Heart left ventricle (tissue), 16 donors: ENCODE measurements at regions not wholly inside any gene's neighbourhood (a gene's known extent, or its start where the extent isn't known, plus 50 kb on each side); places are given as distances from the start of the nearest gene placed in this dataset.

Source experiments
- ATAC-seq, 4 donors: fragments of 200-7000 bp; cut with Tn5 transposase; one replicate each; pipeline ENCODE4 v1.9.1; 2020 to 2022; ENCODE audit warnings: moderate library complexity in 4 of 4, mild to moderate bottlenecking in 3 of 4, moderate number of reproducible peaks in 1 of 4
- DNase-seq, 5 donors: peaks; one replicate each; pipeline ENCODE4 v3.0.0-alpha.2; 2020
- H3K27ac ChIP-seq, 12 donors: fragments of 200-600 bp; sonication (generic) in 4 of 12; one replicate each; pipeline versions ENCODE4 v1.5.0 to v1.8.0; 2016 to 2022; ENCODE audit warnings: mild to moderate bottlenecking in 2 of 12
- H3K27me3 ChIP-seq, 9 donors: fragments of 200-600 bp; sonication (generic) in 2 of 9; one replicate each; pipeline versions ENCODE4 v1.5.1 to v1.8.0; 2016 to 2022; ENCODE audit warnings: mild to moderate bottlenecking in 3 of 9
- H3K36me3 ChIP-seq, 9 donors: fragments of 200-600 bp; sonication (generic) in 2 of 9; one replicate each; pipeline versions ENCODE4 v1.5.0 to v1.8.0; 2018 to 2022; ENCODE audit warnings: mild to moderate bottlenecking in 2 of 9
- H3K4me1 ChIP-seq, 12 donors: fragments of 200-600 bp; sonication (generic) in 4 of 12; one replicate each; pipeline versions ENCODE4 v1.5.0 to v1.8.0; 2016 to 2022; ENCODE audit warnings: mild to moderate bottlenecking in 3 of 12
- H3K4me3 ChIP-seq, 12 donors: fragments of 200-600 bp; sonication (generic) in 4 of 12; one replicate each; pipeline versions ENCODE4 v1.5.0 to v1.8.0; 2017 to 2022; ENCODE audit warnings: mild to moderate bottlenecking in 9 of 12, moderate library complexity in 4 of 12
- H3K9me3 ChIP-seq, 12 donors: fragments of 200-600 bp; sonication (generic) in 4 of 12; one replicate each; pipeline versions ENCODE4 v1.5.0 to v1.8.0; 2016 to 2022; ENCODE audit warnings: mild to moderate bottlenecking in 1 of 12
- POLR2A ChIP-seq, 2 donors: fragments of 450-650 bp; IDR thresholded peaks; one replicate each; pipeline ENCODE4 v1.6.1; 2017; ENCODE audit warnings: antibody characterized with exemption in 2 of 2, mild to moderate bottlenecking in 2 of 2, moderate library complexity in 2 of 2
- WGBS, 4 donors: extraction: QIAGEN DNeasy Blood & Tissue Kit in 2 of 4; methylation state at CpG; one replicate each; pipeline versions ENCODE4 v1.1.5 to v1.1.7; 2013 to 2018; 5-methylcytosine and 5-hydroxymethylcytosine counted together
- intact Hi-C, 10 donors: fragments of 100-400 bp; cut with DNase I; formaldehyde crosslinking; loops; one replicate each; pipeline versions ENCODE4 v1.11.1 to v1.14.2; 2022
- TF ChIP-seq, protein P1 (sequence below), 12 donors: fragments of 200-600 bp; sonication (generic) in 4 of 12; IDR thresholded peaks; one replicate each; pipeline versions ENCODE4 v1.5.0 to v1.8.0; 2018 to 2022; ENCODE audit warnings: antibody characterized with exemption in 12 of 12, mild to moderate bottlenecking in 5 of 12
- donor health status: ischemic (EF 13 %, LVEDD 7.1; RV severe dilation, severe dysfunction).
- donor health status: healthy with polysubstance abuse.
- donor health status: DM: no; HTN: yes; CAD: no.
- donor health status: DM: no; HTN: no; CAD: no.
- donor health status: ischemic (EF 25% LVEDD 6.9; RV normal size, moderate dysfunction).
- donor health status: ischemic (EF 25% LVEDD 5.7; RV mildly dilated, moderate dysfunction).
- donor health status: healthy.
- donor health status: DM: yes; HTN: yes; CAD: no.
- donor health status: ischemic (EF 35%, LVEDD 5.7; RV mildly dilated, moderate dysfunction).
- donor health status: nonischemic (EF 11% LVEDD 7.7; RV severe dilation, severe dysfunction).
- donor health status: DM: yes; HTN: yes; CAD: no.
- donor health status: PGD.
- donor health status: ischemic (EF 29% LVEDD 5.4; RV normal size, mild dysfunction).
- donor health status: nonischemic (EF 23%, LVEDD 6.1; RV moderate dilation, normal function).

DNA sequence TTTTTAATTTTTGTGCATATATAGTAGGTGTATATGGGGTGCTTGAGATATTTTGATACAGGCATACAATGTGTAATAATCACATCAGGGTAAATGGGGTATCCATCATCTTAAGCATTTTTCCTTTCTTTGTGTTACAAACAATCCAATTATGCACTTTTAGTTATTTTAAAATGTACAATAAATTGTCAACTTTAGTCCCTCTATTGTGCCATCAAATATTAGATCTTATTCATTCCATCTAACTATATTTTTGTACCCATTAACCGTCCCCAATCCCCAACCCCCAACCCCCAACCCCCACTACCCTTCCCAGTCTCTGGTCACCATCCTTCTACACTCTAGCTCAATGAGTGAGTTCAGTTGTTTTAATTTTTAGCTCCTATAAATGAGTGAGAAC is 335.1 kb upstream of the C11orf87 start:
- Histone ChIP-seq H3K4me1 (no peaks in the 10 kb centered on the region), H3K4me3 (no peak overlapping the region), H3K9me3 (peaks cover 0 to 13% (median 2%) of the 10 kb centered on the region in 12 donors), H3K27me3 (no peaks in the 10 kb centered on the region), H3K27ac (no peak overlapping the region), H3K36me3 (no peaks in the 10 kb centered on the region)
- intact Hi-C loops = no loop called here
- ATAC-seq (no peak), DNase-seq (no peak)
- TF ChIP-seq POLR2A (IDR thresholded peaks at IDR 0.05) = no peak
- TF ChIP-seq, protein P1, sequence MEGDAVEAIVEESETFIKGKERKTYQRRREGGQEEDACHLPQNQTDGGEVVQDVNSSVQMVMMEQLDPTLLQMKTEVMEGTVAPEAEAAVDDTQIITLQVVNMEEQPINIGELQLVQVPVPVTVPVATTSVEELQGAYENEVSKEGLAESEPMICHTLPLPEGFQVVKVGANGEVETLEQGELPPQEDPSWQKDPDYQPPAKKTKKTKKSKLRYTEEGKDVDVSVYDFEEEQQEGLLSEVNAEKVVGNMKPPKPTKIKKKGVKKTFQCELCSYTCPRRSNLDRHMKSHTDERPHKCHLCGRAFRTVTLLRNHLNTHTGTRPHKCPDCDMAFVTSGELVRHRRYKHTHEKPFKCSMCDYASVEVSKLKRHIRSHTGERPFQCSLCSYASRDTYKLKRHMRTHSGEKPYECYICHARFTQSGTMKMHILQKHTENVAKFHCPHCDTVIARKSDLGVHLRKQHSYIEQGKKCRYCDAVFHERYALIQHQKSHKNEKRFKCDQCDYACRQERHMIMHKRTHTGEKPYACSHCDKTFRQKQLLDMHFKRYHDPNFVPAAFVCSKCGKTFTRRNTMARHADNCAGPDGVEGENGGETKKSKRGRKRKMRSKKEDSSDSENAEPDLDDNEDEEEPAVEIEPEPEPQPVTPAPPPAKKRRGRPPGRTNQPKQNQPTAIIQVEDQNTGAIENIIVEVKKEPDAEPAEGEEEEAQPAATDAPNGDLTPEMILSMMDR (IDR thresholded peaks at IDR 0.05) = no peak
- 81 to 86% (median 84%) methylated on average over 1 of the region's 1 CpG for WGBS, 4 donors

DNA sequence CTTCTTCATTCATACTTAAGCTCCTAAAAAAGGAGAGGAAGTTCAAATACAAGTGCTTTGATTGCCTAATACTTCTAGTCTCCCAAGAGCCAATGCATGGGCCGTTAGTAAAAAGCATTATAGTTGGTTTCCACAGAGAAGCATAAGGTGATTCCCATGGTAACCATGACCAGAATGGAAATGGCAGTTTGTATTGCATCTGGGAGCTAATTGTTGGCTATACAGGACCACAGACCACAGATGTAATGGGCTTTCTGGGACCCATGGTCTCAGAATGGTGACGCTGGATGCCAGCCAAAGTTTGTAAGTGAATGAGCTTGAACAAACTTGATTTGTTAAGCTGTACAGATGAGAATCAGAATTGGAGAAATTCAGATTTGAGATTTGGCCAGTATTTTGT is 333.9 kb upstream of the C11orf87 start:
- TF ChIP-seq, protein P1 (IDR thresholded peaks at IDR 0.05) = no peak
- TF ChIP-seq POLR2A (IDR thresholded peaks at IDR 0.05) = no peak
- Histone ChIP-seq H3K36me3 (no peaks in the 10 kb centered on the region), H3K27me3 (no peaks in the 10 kb centered on the region), H3K27ac (no peak overlapping the region), H3K4me3 (no peak overlapping the region), H3K4me1 (no peaks in the 10 kb centered on the region), H3K9me3 (peaks cover 0 to 13% (median 2%) of the 10 kb centered on the region in 12 donors)
- WGBS, 4 donors = 71 to 87% (median 83%) methylated on average over 2 of the region's 2 CpGs
- ATAC-seq (no peak), DNase-seq (no peak)
- intact Hi-C loops = no loop called here

DNA sequence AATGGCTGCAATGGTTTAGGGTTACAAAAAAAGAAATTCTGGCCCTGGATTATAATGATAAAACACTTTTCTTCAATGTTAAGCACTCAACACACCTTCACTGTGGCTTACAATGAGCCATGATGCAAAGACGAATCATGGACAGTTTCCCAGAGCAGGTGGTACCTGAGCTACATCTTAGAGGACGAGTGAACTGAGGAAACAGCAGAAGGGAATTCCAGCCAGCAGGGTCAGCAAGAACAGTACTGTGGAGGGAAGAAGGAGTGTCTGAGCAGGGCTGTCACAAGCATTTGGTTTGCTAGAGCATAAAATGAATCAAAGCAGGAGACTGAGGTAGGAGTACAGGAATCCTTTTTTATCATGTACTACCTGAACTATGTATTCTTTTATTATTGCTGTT is 332.8 kb upstream of the C11orf87 start:
- TF ChIP-seq, protein P1 (IDR thresholded peaks at IDR 0.05) = no peak
- TF ChIP-seq POLR2A (IDR thresholded peaks at IDR 0.05) = no peak
- peaks cover 0 to 6% (median 0%) of the 10 kb centered on the region in 12 donors for H3K9me3 ChIP-seq
- no peaks in the 10 kb centered on the region for H3K4me1 ChIP-seq
- intact Hi-C loops = no loop called here
- DNase-seq = no peak
- no peak overlapping the region for H3K27ac ChIP-seq
- no peak for ATAC-seq
- no peaks in the 10 kb centered on the region for H3K36me3 ChIP-seq
- no peaks in the 10 kb centered on the region for H3K27me3 ChIP-seq
- WGBS, 4 donors = 71 to 84% (median 79%) methylated on average over 2 of the region's 2 CpGs
- H3K4me3 ChIP-seq = no peak overlapping the region

DNA sequence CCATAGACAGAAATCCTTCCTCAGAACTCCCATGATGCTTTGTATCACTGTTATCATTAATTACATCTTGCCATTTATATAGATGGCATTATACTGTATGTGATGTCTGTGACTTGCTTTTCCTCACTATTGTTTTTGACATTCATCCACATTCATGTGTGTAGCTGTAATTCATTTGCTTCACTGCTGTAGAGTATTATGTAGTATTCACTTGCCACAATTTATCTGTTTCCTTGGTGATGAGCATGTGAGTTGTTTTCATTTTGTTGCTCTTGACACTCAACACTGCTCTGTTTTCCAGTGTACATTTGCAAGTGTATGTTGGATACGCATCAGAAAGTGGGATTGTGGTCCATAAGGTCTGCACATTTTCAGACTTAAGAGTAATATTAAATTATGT is 328.6 kb upstream of the C11orf87 start:
- H3K9me3 ChIP-seq = no peaks in the 10 kb centered on the region
- no peak overlapping the region for H3K4me3 ChIP-seq
- no peak for ATAC-seq
- intact Hi-C loops = no loop called here
- H3K27me3 ChIP-seq = no peaks in the 10 kb centered on the region
- no peak overlapping the region for H3K27ac ChIP-seq
- WGBS, 4 donors = 92 to 99% (median 96%) methylated on average over 1 of the region's 1 CpG
- no peaks in the 10 kb centered on the region for H3K36me3 ChIP-seq
- no peaks in the 10 kb centered on the region for H3K4me1 ChIP-seq
- TF ChIP-seq POLR2A (IDR thresholded peaks at IDR 0.05) = no peak
- DNase-seq = no peak

DNA sequence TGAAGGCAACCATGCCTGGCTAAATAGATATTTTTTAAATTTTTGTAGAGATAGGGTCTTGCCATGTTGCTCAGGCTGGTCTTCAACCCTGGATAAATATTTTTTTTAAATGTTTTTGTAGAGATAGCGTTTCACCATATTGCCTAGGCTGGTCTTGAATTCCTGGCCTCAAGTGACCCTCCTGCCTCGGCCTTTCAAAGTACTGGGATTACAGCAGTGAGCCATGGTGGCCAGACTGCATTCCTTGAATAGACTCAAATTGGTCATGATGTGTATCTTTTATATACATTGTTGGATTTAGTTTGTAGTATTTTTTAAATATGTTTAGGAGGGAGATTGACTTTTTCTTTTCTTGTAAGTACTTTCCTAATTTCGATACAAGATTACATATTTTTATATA is 325.7 kb upstream of the C11orf87 start:
- H3K27me3 ChIP-seq = no peaks in the 10 kb centered on the region
- DNase-seq (no peak), ATAC-seq (no peak)
- intact Hi-C loops = no loop called here
- H3K36me3 ChIP-seq = no peaks in the 10 kb centered on the region
- 85 to 93% (median 90%) methylated on average over 3 of the region's 3 CpGs for WGBS, 4 donors
- H3K4me3 ChIP-seq = no peak overlapping the region
- H3K9me3 ChIP-seq = no peaks in the 10 kb centered on the region
- no peak overlapping the region for H3K27ac ChIP-seq
- TF ChIP-seq POLR2A (IDR thresholded peaks at IDR 0.05) = no peak
- TF ChIP-seq, protein P1 (IDR thresholded peaks at IDR 0.05) = no peak
- no peaks in the 10 kb centered on the region for H3K4me1 ChIP-seq
